Panc1 (cell line): ENCODE measurements at regions not wholly inside any gene's neighbourhood (a gene's known extent, or its start where the extent isn't known, plus 50 kb on each side); places are given as distances from the start of the nearest gene placed in this dataset.

Experiments used
- ATAC-seq: fragments of 200-7000 bp; cut with Tn5 transposase; 2 replicates; pipeline ENCODE4 v1.9.1; 2020; ENCODE audit warnings: mild to moderate bottlenecking, moderate library complexity
- BruUV-seq: library from RNA; stranded (reverse); fragments of 400-500 nt; replicated peaks from 2 replicates; lab custom pipeline; 2021; lab: Mats Ljungman, UMichigan
- CTCF ChIA-PET: fragments of 300-600 bp; sonication (Branson Sonifier 250); formaldehyde crosslinking; loops from one replicate; lab custom pipeline; 2022; ENCODE audit warnings: antibody characterized with exemption; lab: Charles Lee
- POLR2A ChIA-PET: fragments of 300-600 bp; sonication (Branson Sonifier 250); formaldehyde crosslinking; loops from one replicate; lab custom pipeline; 2022; ENCODE audit warnings: antibody characterized with exemption; lab: Charles Lee
- DNase-seq: peaks from one replicate; pipeline ENCODE4 v3.0.0-alpha.2; 2010; ENCODE audit warnings: low read depth, low spot score
- H3K27ac ChIP-seq: 2 replicates; pipeline ENCODE4 v1.5.1; 2011; ENCODE audit warnings: mild to moderate bottlenecking, low read length, inconsistent platforms
- H3K27me3 ChIP-seq: fragments of 200-500 bp; sonication (Bioruptor generic); 2 replicates; pipeline ENCODE4 v1.6.0; 2014; ENCODE audit warnings: low read length, inconsistent platforms; ENCODE audit not compliant: control insufficient read depth, insufficient read depth
- H3K36me3 ChIP-seq: fragments of 200-500 bp; sonication (Bioruptor generic); 2 replicates; pipeline ENCODE4 v1.5.1; 2014; ENCODE audit warnings: inconsistent platforms, mild to moderate bottlenecking, low read length, moderate library complexity; ENCODE audit not compliant: control insufficient read depth, insufficient read depth
- H3K4me1 ChIP-seq: 2 replicates; pipeline ENCODE4 v1.5.1; 2011; ENCODE audit warnings: inconsistent platforms, mild to moderate bottlenecking, low read length, moderate library complexity; ENCODE audit not compliant: control insufficient read depth, insufficient read depth
- H3K4me3 ChIP-seq, 2 experiments: 2 replicates each; pipeline ENCODE4 v1.5.1; 2011 to 2012; ENCODE audit warnings: low read depth in 2 of 2, low read length in 2 of 2, mild to moderate bottlenecking in 2 of 2, inconsistent platforms in 1 of 2, moderate library complexity in 1 of 2
- H3K9me3 ChIP-seq: fragments of 200-500 bp; sonication (Bioruptor generic); 2 replicates; pipeline ENCODE4 v1.5.1; 2014; ENCODE audit warnings: low read depth, mild to moderate bottlenecking, inconsistent platforms, low read length, moderate library complexity; ENCODE audit not compliant: control insufficient read depth, insufficient read depth
- POLR2AphosphoS5 ChIP-seq: IDR thresholded peaks from 2 replicates; pipeline ENCODE4 v1.6.1; 2012; ENCODE audit warnings: mild to moderate bottlenecking, low read depth, low read length, moderate library complexity
- REST ChIP-seq, 2 experiments: IDR thresholded peaks; 2 replicates each; pipeline ENCODE4 v1.6.1; 2011 to 2012; ENCODE audit warnings: low read depth in 2 of 2, control low read depth in 1 of 2, low read length in 1 of 2, mild to moderate bottlenecking in 1 of 2, moderate library complexity in 1 of 2; ENCODE audit not compliant: insufficient read depth in 1 of 2
- SIN3A ChIP-seq: IDR thresholded peaks from 2 replicates; pipeline ENCODE4 v1.6.1; 2012; ENCODE audit warnings: low read depth, mild to moderate bottlenecking, low read length, moderate library complexity, borderline replicate concordance; ENCODE audit not compliant: insufficient read depth
- TCF7L2 ChIP-seq: IDR thresholded peaks from 2 replicates; pipeline ENCODE4 v1.6.1; 2011; ENCODE audit warnings: mild to moderate bottlenecking, low read depth, low read length, inconsistent platforms
- in situ Hi-C: cut with HindIII; loops from 2 replicates; pipeline ENCODE4 v1.10.0; 2016; ENCODE audit warnings: low sequenced_read_pairs, low pct_unique_long_range_greater_than_20kb
- intact Hi-C: fragments of 100-400 bp; cut with micrococcal nuclease; formaldehyde crosslinking; loops from one replicate; pipeline ENCODE4 v1.10.0; 2022; ENCODE audit not compliant: unreplicated experiment
- TF ChIP-seq, protein P1 (sequence below): fragments of 450-650 bp; IDR thresholded peaks from 2 replicates; pipeline ENCODE4 v1.5.1; 2017; ENCODE audit warnings: mild to moderate bottlenecking

- Histone ChIP-seq H3K27me3 (no peaks in the 10 kb centered on the region; the same call in 1 of the 2 replicates), H3K36me3 (no peaks in the 10 kb centered on the region), H3K4me3 (no peak overlapping the region), H3K4me1 (no peaks in the 10 kb centered on the region), H3K27ac (no peak overlapping the region), H3K9me3 (no peaks in the 10 kb centered on the region)
- in situ Hi-C loops (no loop called here), intact Hi-C loops (no loop called here)
- BruUV-seq: no TSS peak
- ChIA-PET CTCF (no interaction called here), POLR2A (no interaction called here)
- TF ChIP-seq, protein P1, sequence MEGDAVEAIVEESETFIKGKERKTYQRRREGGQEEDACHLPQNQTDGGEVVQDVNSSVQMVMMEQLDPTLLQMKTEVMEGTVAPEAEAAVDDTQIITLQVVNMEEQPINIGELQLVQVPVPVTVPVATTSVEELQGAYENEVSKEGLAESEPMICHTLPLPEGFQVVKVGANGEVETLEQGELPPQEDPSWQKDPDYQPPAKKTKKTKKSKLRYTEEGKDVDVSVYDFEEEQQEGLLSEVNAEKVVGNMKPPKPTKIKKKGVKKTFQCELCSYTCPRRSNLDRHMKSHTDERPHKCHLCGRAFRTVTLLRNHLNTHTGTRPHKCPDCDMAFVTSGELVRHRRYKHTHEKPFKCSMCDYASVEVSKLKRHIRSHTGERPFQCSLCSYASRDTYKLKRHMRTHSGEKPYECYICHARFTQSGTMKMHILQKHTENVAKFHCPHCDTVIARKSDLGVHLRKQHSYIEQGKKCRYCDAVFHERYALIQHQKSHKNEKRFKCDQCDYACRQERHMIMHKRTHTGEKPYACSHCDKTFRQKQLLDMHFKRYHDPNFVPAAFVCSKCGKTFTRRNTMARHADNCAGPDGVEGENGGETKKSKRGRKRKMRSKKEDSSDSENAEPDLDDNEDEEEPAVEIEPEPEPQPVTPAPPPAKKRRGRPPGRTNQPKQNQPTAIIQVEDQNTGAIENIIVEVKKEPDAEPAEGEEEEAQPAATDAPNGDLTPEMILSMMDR: no peak
- no peak for TF ChIP-seq POLR2AphosphoS5
- no peak for TF ChIP-seq REST (IDR thresholded peaks at IDR 0.05; ENCODE audit: insufficient read depth in 1 of 2, low read depth in 2 of 2, low read length in 1 of 2)
- TF ChIP-seq TCF7L2: no peak
- TF ChIP-seq SIN3A: no peak
- ATAC-seq: no peak
- no peak for DNase-seq
Observed at GRCh38 chr15:79615754-79616153, 183.6 kb downstream of the MINAR1 start.

DNA sequence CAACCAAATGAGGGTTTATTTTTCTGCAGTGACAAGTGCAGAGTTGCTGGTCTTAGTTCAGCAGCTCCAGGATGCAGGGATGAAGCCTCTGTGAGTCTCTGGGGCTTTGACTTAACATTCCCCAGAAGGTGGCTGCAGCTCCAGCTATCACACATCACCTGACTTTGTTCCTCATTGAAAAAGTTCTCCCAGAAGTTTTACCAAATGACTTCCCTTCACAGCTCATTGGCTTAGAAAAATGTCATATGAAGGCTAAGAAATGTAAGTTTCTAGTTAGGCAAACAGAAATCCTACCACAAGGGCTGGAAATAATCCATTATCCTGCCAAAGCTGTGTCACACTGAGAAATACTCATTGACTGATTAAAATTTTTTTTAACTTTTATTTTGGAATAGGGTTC lies 184.9 kb downstream of the MINAR1 start:
- BruUV-seq: no TSS peak
- Histone ChIP-seq H3K4me3 (no peak overlapping the region), H3K36me3 (no peaks in the 10 kb centered on the region), H3K27me3 (no peaks in the 10 kb centered on the region; the same call in 1 of the 2 replicates), H3K27ac (no peak overlapping the region), H3K4me1 (no peaks in the 10 kb centered on the region), H3K9me3 (no peaks in the 10 kb centered on the region)
- DNase-seq: no peak
- TF ChIP-seq SIN3A (no peak), POLR2AphosphoS5 (no peak), TCF7L2 (no peak), REST (IDR thresholded peaks at IDR 0.05; ENCODE audit: insufficient read depth in 1 of 2, low read depth in 2 of 2, low read length in 1 of 2) (no peak)
- TF ChIP-seq, protein P1: no peak
- no peak for ATAC-seq
- in situ Hi-C loops: no loop called here
- CTCF ChIA-PET: no interaction called here
- intact Hi-C loops: no loop called here
- POLR2A ChIA-PET: interaction anchor here (0.6 kb wide), 1 partner anchor 77 kb away, joined by 4 read pairs; no protein-coding TSS in a partner anchor
